ENCODE measurements at regions not wholly inside any gene's neighbourhood (a gene's known extent, or its start where the extent isn't known, plus 50 kb on each side); places are given as distances from the start of the nearest gene placed in this dataset.

- Histone ChIP-seq H4K20me1 (ENCODE audit: control insufficient read depth, insufficient read depth, low read depth, low read length) (no peaks in the 10 kb centered on the region), H3K27me3 (ENCODE audit: control insufficient read depth, low read length) (no peaks in the 10 kb centered on the region), H3K9me2 (replicated peaks; ENCODE audit: control insufficient read depth, low read length) (no peaks in the 10 kb centered on the region), H3K4me1 (ENCODE audit: control insufficient read depth, low read length) (no peaks in the 10 kb centered on the region), H3K4me3 (ENCODE audit: low read length) (no peak overlapping the region), H3K9me3 (ENCODE audit: control insufficient read depth, insufficient read depth, low read length) (no peaks in the 10 kb centered on the region), H3K4me2 (ENCODE audit: low read length) (no peak overlapping the region), H3F3A (ENCODE audit: control insufficient read depth, insufficient read depth) (no peaks in the 10 kb centered on the region), H3K79me2 (ENCODE audit: control insufficient read depth, low read length) (no peaks in the 10 kb centered on the region), H3K36me3 (ENCODE audit: control insufficient read depth, low read length) (no peaks in the 10 kb centered on the region), H3K27ac (ENCODE audit: low read depth, low read length) (no peak overlapping the region)
- TF ChIP-seq EZH2phosphoT487 (IDR thresholded peaks at IDR 0.05; ENCODE audit: borderline replicate concordance, low read length): no peak
- no peak for TF ChIP-seq CTCF (IDR thresholded peaks at IDR 0.05; ENCODE audit: low read depth, low read length, poor library complexity, severe bottlenecking)
Measured at GRCh38 chr4:124227981-124228380, 484.6 kb downstream of the ANKRD50 start.

- no peaks in the 10 kb centered on the region for H3K9me3 ChIP-seq (ENCODE audit: control insufficient read depth, insufficient read depth, low read length)
- H3K27ac ChIP-seq (ENCODE audit: low read depth, low read length): no peak overlapping the region
- H3K36me3 ChIP-seq (ENCODE audit: control insufficient read depth, low read length): no peaks in the 10 kb centered on the region
- H3K4me1 ChIP-seq (ENCODE audit: control insufficient read depth, low read length): no peaks in the 10 kb centered on the region
- H3K79me2 ChIP-seq (ENCODE audit: control insufficient read depth, low read length): no peaks in the 10 kb centered on the region
- no peaks in the 10 kb centered on the region for H3K9me2 ChIP-seq (replicated peaks; ENCODE audit: control insufficient read depth, low read length)
- no peak overlapping the region for H3K4me2 ChIP-seq (ENCODE audit: low read length)
- TF ChIP-seq EZH2phosphoT487 (IDR thresholded peaks at IDR 0.05; ENCODE audit: borderline replicate concordance, low read length) (no peak), CTCF (IDR thresholded peaks at IDR 0.05; ENCODE audit: low read depth, low read length, poor library complexity, severe bottlenecking) (no peak)
- no peaks in the 10 kb centered on the region for H3F3A ChIP-seq (ENCODE audit: control insufficient read depth, insufficient read depth)
- no peaks in the 10 kb centered on the region for H3K27me3 ChIP-seq (ENCODE audit: control insufficient read depth, low read length)
- H3K4me3 ChIP-seq (ENCODE audit: low read length): no peak overlapping the region
- no peaks in the 10 kb centered on the region for H4K20me1 ChIP-seq (ENCODE audit: control insufficient read depth, insufficient read depth, low read depth, low read length)
Measured at GRCh38 chr4:124230268-124230667, 482.3 kb downstream of the ANKRD50 start.

- Histone ChIP-seq H3K36me3 (ENCODE audit: control insufficient read depth, low read length) (no peaks in the 10 kb centered on the region), H3F3A (ENCODE audit: control insufficient read depth, insufficient read depth) (no peaks in the 10 kb centered on the region), H3K27ac (ENCODE audit: low read depth, low read length) (no peak overlapping the region), H4K20me1 (ENCODE audit: control insufficient read depth, insufficient read depth, low read depth, low read length) (no peaks in the 10 kb centered on the region), H3K9me3 (ENCODE audit: control insufficient read depth, insufficient read depth, low read length) (no peaks in the 10 kb centered on the region), H3K27me3 (ENCODE audit: control insufficient read depth, low read length) (no peaks in the 10 kb centered on the region), H3K79me2 (ENCODE audit: control insufficient read depth, low read length) (no peaks in the 10 kb centered on the region), H3K4me2 (ENCODE audit: low read length) (no peak overlapping the region), H3K4me3 (ENCODE audit: low read length) (no peak overlapping the region), H3K9me2 (replicated peaks; ENCODE audit: control insufficient read depth, low read length) (no peaks in the 10 kb centered on the region), H3K4me1 (ENCODE audit: control insufficient read depth, low read length) (no peaks in the 10 kb centered on the region)
- no peak for TF ChIP-seq EZH2phosphoT487 (IDR thresholded peaks at IDR 0.05; ENCODE audit: borderline replicate concordance, low read length)
- TF ChIP-seq CTCF (IDR thresholded peaks at IDR 0.05; ENCODE audit: low read depth, low read length, poor library complexity, severe bottlenecking): no peak
Measured at GRCh38 chr4:124234771-124235170, 477.8 kb downstream of the ANKRD50 start.

All from DOHH2 (cell line).